HG02798 (cell line): ENCODE measurements at regions not wholly inside any gene's neighbourhood (a gene's known extent, or its start where the extent isn't known, plus 50 kb on each side); places are given as distances from the start of the nearest gene placed in this dataset.
"Not testable (repeated sequence)": the region's sequence is repeated elsewhere in the genome, so short reads cannot be mapped to it uniquely, and the experiment has no call there.

ENCODE experiments used
- ATAC-seq: cut with Tn5 transposase; IDR thresholded peaks from one replicate; pipeline ENCODE4 v1.9.1; 2021; ENCODE audit warnings: mild to moderate bottlenecking; ENCODE audit not compliant: unreplicated experiment, poor library complexity

DNA sequence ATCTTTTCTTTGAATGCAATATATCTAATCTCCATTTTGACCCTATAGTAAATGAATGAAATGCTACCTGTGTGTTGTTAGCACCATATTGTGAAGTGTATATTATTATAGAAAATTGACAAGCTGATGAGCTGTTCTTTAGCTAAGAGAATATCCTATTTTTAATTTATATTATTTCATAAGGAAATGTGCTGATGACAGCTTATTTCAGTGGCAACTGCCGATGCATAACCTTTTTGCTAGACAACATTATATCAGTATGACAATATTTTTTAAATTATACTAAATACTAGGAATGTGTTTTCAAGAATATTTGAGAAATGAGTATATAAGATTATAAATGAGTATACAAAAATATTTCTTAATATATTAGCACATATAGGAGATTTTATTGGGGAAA, 573.1 kb downstream of the ZNF608 start:
- no peak for ATAC-seq

DNA sequence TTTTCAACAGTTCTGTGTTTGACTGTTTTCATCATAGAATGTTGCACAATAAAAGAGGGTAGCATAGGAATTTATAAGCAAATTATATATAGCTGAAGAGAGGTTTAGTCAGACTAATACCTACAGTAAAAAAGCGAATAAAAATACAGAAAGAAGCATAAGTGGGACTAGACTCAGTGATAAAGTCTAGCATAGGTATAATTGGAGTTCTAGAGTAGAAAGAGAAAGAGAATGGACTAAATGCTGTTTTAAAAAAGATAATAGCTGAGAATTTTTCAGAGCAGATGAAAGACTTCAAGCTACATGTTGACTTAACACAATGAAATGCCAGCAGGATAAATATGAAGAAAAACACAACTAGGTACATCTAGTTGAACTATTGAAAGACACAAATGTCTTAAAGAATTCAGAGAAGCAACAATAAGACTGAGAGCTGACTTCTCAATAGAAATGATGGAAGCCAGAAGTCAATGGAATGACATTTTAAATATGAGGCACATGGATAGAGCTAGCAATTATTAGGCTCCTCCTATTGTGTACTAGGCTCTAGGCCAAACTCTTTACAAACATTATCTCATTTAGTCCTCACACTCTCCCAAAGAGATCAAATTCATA, 573.9 kb downstream of the ZNF608 start:
- ATAC-seq, result no peak

DNA sequence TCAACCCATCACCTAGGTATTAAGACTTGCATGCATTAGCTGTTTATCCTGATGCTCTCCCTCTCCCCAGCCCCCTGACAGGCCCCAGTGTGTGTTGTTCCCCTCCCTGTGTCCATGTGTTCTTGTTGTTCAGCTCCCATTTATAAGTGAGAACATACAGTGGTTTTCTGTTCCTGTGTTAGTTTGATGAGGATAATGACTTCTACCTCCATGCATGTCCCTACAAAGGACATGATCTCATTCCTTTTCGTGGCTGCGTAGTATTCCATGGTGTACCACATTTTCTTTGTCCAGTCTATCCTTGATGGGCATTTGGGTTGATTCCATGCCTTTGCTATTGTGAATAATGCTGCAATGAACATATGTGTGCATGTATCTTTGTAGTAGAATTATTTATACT, 578.3 kb downstream of the ZNF608 start:
- ATAC-seq, result not testable (repeated sequence)

- ATAC-seq, result no peak
Observed at GRCh38 chr5:124162767-124163532, 583.5 kb downstream of the ZNF608 start.

GRCh38 chr5:124161266-124161665, 585.2 kb downstream of the ZNF608 start:
- ATAC-seq, result no peak

DNA sequence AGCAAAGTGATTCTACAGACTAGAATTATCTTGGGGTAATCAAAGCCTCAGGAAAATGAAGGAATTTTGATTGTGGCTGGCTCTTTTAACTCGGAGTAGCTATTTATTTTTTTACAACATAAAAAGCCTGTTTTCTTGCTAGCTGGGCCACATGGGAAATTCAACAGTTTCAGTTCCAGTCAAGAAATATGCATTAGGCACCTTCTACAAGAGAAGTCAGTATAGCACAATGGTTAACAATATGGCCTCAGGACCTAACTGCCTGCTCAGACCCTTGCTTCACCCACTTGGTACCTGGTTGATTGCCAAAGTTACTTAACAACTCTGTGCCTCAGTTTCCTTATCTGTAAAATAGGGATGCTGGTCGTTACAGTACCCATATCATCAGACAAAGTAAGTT, 586.2 kb downstream of the ZNF608 start:
- ATAC-seq, result no peak

DNA sequence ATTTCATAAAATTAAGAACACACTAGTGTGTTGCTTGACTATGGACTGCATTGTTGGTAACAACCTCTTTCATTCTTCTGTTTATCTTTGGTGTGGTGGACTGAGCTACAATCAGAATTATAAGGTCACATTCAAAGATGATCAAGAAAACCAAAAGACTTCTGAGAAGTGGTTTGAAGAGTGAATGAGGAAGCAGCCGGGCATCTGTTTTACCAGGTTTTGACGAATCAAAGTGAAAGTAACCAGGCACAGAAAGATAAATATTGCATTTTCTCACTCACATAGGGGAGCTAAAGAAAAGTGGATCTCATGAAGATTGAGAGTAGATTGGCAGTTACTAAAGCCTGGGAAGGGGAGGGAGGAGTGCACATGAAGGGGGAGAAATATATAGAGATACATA, 589.1 kb downstream of the ZNF608 start:
- ATAC-seq, result peak; percentile 64

DNA sequence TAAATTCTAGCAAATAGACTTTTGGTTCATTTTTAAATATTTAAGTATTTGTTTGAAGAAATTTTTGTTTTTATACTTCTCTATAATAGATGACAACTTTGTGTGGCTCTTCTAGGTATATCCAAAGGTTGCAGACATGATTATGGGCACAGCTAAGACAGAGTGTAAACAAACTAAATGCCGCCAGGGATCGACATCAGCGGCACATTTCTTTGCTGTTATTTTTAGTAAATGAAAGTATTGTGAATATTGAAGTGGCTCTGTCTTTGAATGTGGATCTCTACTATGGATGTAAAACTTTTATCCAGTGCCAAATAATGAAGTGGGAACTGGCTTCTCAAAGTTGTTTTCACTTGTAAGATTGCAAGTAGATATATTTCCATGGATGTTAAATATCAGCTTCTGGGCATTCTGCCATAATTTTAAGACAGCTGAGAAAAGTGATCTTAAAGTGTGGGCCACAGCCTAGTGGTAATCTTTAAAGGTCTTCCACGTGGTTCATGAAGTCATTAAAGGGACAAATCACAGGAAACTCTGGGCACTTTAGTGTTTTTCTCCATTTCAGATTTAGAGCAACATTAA, 589.9 kb downstream of the ZNF608 start:
- ATAC-seq, result no peak

DNA sequence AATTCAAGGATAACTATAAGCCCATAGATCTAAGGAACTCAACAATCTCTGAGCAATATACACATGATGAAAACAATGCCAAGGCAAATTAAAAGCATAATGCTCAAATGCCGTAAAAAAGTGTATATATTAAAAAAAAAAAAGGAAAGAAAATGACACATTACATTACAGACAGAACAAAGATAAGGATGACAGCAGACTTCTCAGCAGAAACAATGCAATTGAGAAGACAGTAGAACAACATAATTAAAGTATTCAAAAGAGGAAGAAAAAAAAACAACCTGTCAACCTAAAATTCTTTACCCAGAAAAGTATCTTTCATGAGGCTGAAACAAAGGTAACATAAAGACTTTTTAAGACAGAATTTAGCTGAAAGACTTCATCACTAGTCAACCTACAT, 591.7 kb downstream of the ZNF608 start:
- ATAC-seq, result no peak

GRCh38 chr5:124153588-124153987, 592.9 kb downstream of the ZNF608 start:
- no peak for ATAC-seq

- no peak for ATAC-seq
Observed at GRCh38 chr5:124148574-124148973, 597.9 kb downstream of the ZNF608 start.

GRCh38 chr5:124140060-124140459, 606.4 kb downstream of the ZNF608 start:
- no peak for ATAC-seq

GRCh38 chr5:124139477-124139876, 607.0 kb downstream of the ZNF608 start:
- ATAC-seq, result no peak

GRCh38 chr5:124136609-124137008, 609.8 kb downstream of the ZNF608 start:
- ATAC-seq, result no peak

DNA sequence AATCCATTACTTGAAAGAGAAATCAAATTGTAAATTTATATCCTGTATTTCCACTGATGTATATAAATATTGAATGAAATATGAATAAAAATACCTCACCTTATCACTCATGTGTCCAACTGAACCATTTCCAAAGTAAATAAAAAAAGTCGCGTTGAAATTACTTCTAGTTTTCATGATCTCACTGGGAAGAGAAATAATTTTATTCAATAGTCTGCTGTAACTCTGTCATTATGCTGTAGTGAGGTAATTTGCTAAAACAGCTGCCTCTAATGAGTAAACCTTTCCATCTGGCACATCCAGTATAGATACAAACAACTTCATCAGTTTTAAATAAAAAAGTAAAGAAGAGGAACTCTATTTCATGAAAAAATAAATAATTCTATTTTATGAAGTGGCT, 611.5 kb downstream of the ZNF608 start:
- no peak for ATAC-seq

- no peak for ATAC-seq
Observed at GRCh38 chr5:124133406-124133805, 613.0 kb downstream of the ZNF608 start.

- ATAC-seq, result no peak
Observed at GRCh38 chr5:124132843-124133242, 613.6 kb downstream of the ZNF608 start.

DNA sequence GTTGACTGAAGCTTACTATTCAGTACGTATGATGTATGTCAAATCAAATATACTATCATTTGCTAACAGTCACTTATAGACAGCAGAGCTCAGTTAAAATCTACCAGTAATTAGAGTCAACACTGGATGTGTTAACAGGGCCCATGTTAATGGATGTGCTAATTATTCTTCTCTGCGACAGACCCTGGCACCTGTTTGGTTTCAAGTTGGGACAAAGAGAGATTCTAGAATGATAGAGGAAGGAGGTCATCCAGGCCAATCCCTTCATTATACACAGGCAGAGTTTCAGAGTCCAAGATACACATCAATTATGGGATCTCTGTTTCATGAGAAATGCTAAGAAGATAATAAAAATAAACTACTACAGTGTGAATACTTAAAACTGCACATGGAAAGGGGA, 615.0 kb downstream of the ZNF608 start:
- ATAC-seq, result no peak

GRCh38 chr5:124130816-124131215, 615.6 kb downstream of the ZNF608 start:
- ATAC-seq, result no peak

DNA sequence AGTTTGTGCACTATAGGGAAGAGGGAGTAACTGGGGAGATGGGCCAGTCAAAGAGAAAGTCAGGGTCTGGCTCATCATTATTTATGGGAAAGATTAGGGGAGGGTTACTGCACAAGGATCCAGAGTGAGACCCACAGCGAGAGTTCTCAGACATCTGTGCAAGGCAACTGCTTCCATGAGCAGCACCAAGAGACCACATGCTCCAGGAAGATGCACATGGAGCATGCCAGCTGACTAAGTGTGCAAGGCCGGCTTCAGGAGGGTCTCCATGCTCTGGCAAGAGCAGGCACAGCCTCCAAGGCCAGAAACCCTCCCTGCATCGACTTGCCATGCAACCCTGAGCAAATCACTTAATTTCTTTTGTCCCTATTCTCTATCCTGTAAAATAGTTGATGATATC, 616.9 kb downstream of the CSNK1G3 start:
- no peak for ATAC-seq

GRCh38 chr5:124126504-124127217, 614.7 kb downstream of the CSNK1G3 start:
- no peak for ATAC-seq
